Activated CD8-positive, alpha-beta T cell treated with anti-CD3 and anti-CD28 coated beads for 36 hours (primary cell): ENCODE measurements at regions not wholly inside any gene's neighbourhood (a gene's known extent, or its start where the extent isn't known, plus 50 kb on each side); places are given as distances from the start of the nearest gene placed in this dataset.

Experiments used
- ATAC-seq: fragments of 200-7000 bp; cut with Tn5 transposase; one replicate; pipeline ENCODE4 v1.10.0; 2021; ENCODE audit warnings: mild to moderate bottlenecking, moderate library complexity
- CTCF ChIA-PET: fragments of 350-600 bp; sonication (Branson Sonifier 250); formaldehyde crosslinking; loops from one replicate; lab custom pipeline; 2021; ENCODE audit warnings: antibody characterized with exemption; lab: Charles Lee
- POLR2A ChIA-PET: fragments of 350-600 bp; sonication (Branson Sonifier 250); formaldehyde crosslinking; loops from one replicate; lab custom pipeline; 2021; ENCODE audit warnings: antibody characterized with exemption; lab: Charles Lee
- DNase-seq: peaks from one replicate; pipeline ENCODE4 v3.0.0-alpha.2; 2020
- H3K27ac Mint-ChIP-seq: one replicate; pipeline ENCODE4 v1.8.0; 2021; ENCODE audit warnings: mild to moderate bottlenecking, mixed read lengths
- H3K27me3 Mint-ChIP-seq: one replicate; pipeline ENCODE4 v1.8.0; 2021; ENCODE audit warnings: mixed read lengths
- H3K36me3 Mint-ChIP-seq: one replicate; pipeline ENCODE4 v1.8.0; 2021; ENCODE audit warnings: low read depth, mixed read lengths
- H3K4me1 Mint-ChIP-seq: one replicate; pipeline ENCODE4 v1.8.0; 2021; ENCODE audit warnings: low read depth, mixed read lengths
- H3K4me3 Mint-ChIP-seq: one replicate; pipeline ENCODE4 v1.8.0; 2021; ENCODE audit warnings: mild to moderate bottlenecking, moderate library complexity, mixed read lengths
- H3K9me3 Mint-ChIP-seq: one replicate; pipeline ENCODE4 v1.8.0; 2021; ENCODE audit warnings: mixed read lengths
- CTCF ChIP-seq: fragments of 200-600 bp; IDR thresholded peaks from one replicate; pipeline ENCODE4 v1.8.0; 2022; ENCODE audit warnings: antibody characterized with exemption, mild to moderate bottlenecking
- intact Hi-C: fragments of 100-400 bp; cut with micrococcal nuclease; formaldehyde crosslinking; loops from one replicate; pipeline ENCODE4 v1.10.0; 2022

DNA sequence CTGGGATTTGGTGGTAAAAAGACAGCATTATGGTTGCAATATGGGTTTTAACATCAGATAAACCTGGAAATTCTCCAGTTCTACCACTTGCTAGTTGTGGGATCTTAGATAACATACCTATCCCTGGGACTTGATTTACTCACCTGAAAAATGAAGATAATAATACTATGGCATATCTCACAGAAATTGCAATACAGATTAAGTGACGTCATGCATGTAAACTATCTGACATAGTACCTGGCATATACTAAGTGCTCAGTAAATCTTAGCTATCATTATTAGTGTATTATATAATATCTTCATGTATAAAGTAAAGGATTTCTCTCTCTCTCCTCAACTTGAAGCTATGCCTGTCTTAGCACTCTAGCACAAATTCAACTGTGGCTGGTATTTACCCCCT lies 192.5 kb downstream of the PCDH19 start:
- H3K36me3 Mint-ChIP-seq = no peaks in the 10 kb centered on the region
- ChIA-PET CTCF (no interaction called here), POLR2A (no interaction called here)
- TF ChIP-seq CTCF = no peak
- H3K4me1 Mint-ChIP-seq = no peaks in the 10 kb centered on the region
- peaks cover 1% of the 10 kb centered on the region for H3K9me3 Mint-ChIP-seq
- ATAC-seq (no peak), DNase-seq (no peak)
- H3K27ac Mint-ChIP-seq = no peak overlapping the region
- H3K27me3 Mint-ChIP-seq = no peaks in the 10 kb centered on the region
- intact Hi-C loops = no loop called here
- no peak overlapping the region for H3K4me3 Mint-ChIP-seq

GRCh38 chrX:100216083-100216482 lies 194.0 kb downstream of the PCDH19 start:
- H3K4me1 Mint-ChIP-seq = no peaks in the 10 kb centered on the region
- H3K27ac Mint-ChIP-seq = no peak overlapping the region
- intact Hi-C loops = no loop called here
- DNase-seq (no peak), ATAC-seq (no peak)
- no peak for TF ChIP-seq CTCF
- POLR2A ChIA-PET = no interaction called here
- H3K36me3 Mint-ChIP-seq = no peaks in the 10 kb centered on the region
- H3K27me3 Mint-ChIP-seq = no peaks in the 10 kb centered on the region
- H3K9me3 Mint-ChIP-seq = peaks cover 1% of the 10 kb centered on the region
- CTCF ChIA-PET = no interaction called here
- no peak overlapping the region for H3K4me3 Mint-ChIP-seq

- H3K36me3 Mint-ChIP-seq = no peaks in the 10 kb centered on the region
- no peak for ATAC-seq
- no peaks in the 10 kb centered on the region for H3K9me3 Mint-ChIP-seq
- no peak overlapping the region for H3K27ac Mint-ChIP-seq
- ChIA-PET POLR2A (no interaction called here), CTCF (interaction anchor here (0.6 kb wide), 1 partner anchor 86 kb away, joined by 3 read pairs; no protein-coding TSS in a partner anchor)
- no peak for DNase-seq
- intact Hi-C loops = no loop called here
- no peaks in the 10 kb centered on the region for H3K4me1 Mint-ChIP-seq
- no peak overlapping the region for H3K4me3 Mint-ChIP-seq
- no peak for TF ChIP-seq CTCF
- no peaks in the 10 kb centered on the region for H3K27me3 Mint-ChIP-seq
These were observed 202.0 kb downstream of the PCDH19 start for GRCh38 chrX:100208076-100208475.

DNA sequence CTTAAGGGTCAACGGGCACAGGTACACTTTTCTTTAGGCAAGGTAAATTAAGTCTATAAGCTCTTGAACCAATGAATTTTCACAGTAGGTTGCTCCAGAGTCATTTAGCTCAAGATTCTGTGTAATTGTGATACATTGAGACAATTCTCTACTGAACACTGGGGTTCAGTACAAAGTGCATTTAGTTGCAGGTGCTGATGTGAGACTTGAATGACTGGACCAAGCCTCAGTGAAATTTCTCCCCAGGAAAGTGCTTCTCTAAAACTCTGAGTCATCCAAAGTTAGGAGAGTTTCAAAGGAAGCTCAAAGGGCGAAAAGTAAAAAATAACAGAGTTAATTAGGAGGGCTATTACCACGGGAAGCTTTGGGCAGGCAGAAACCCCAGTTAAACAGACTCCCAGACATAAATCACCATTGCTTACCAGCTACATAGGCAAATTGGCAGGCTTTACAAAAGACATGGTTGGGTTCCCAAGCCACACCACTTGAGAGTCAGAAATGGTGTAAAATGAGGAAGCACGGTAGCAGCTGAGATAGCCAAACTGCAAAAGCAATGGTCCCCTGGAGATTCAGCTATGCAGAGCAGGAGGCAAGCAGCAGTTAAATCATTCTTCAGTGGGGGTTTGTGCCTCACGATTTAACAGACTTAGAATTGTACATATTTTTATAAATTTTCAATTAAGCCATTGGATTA lies 202.6 kb downstream of the PCDH19 start:
- Mint-ChIP-seq H3K9me3 (no peaks in the 10 kb centered on the region), H3K27ac (no peak overlapping the region), H3K4me1 (no peaks in the 10 kb centered on the region), H3K27me3 (no peaks in the 10 kb centered on the region), H3K4me3 (no peak overlapping the region), H3K36me3 (no peaks in the 10 kb centered on the region)
- TF ChIP-seq CTCF = no peak
- ATAC-seq (no peak), DNase-seq (no peak)
- ChIA-PET POLR2A (interaction anchor here (0.5 kb wide), 1 partner anchor 79 kb away, joined by 3 read pairs; no protein-coding TSS in a partner anchor), CTCF (interaction anchor here (0.6 kb wide), 1 partner anchor 87 kb away, joined by 3 read pairs; no protein-coding TSS in a partner anchor)
- intact Hi-C loops = no loop called here

DNA sequence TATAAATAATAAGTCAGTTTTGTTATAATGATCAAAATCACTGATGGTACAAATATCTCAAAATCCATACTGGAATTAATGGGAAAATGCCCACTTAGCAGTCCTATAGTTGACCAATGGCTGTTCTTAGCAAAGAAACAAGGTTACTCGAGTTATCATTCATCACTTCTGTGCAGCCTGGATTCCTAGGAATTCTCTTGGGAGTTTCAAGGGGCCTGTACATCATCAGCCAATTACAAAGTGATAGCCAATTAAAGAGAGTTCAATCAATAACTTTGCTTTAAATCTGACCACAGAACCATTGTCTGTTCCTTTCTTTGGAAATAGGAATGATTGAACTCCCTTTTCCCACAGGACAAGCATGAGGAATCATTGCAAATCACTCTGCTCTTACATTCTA lies 205.5 kb downstream of the PCDH19 start:
- no peak overlapping the region for H3K4me3 Mint-ChIP-seq
- TF ChIP-seq CTCF = no peak
- POLR2A ChIA-PET = no interaction called here
- H3K27ac Mint-ChIP-seq = no peak overlapping the region
- DNase-seq (no peak), ATAC-seq (no peak)
- H3K36me3 Mint-ChIP-seq = no peaks in the 10 kb centered on the region
- H3K9me3 Mint-ChIP-seq = no peaks in the 10 kb centered on the region
- no peaks in the 10 kb centered on the region for H3K4me1 Mint-ChIP-seq
- intact Hi-C loops = no loop called here
- no peaks in the 10 kb centered on the region for H3K27me3 Mint-ChIP-seq
- CTCF ChIA-PET = no interaction called here
